CD4-positive, alpha-beta memory T cell (primary cell): ENCODE measurements at regions not wholly inside any gene's neighbourhood (a gene's known extent, or its start where the extent isn't known, plus 50 kb on each side); places are given as distances from the start of the nearest gene placed in this dataset.

Source experiments
- CTCF ChIA-PET: fragments of 350-600 bp; sonication (Branson Sonifier 250); formaldehyde crosslinking; loops from one replicate; lab custom pipeline; 2021; ENCODE audit warnings: inconsistent platforms; ENCODE audit not compliant: partially characterized antibody; lab: Charles Lee
- POLR2A ChIA-PET: fragments of 350-600 bp; sonication (Branson Sonifier 250); formaldehyde crosslinking; loops from one replicate; lab custom pipeline; 2021; ENCODE audit not compliant: partially characterized antibody; lab: Charles Lee
- DNase-seq, 5 donors: peaks; one replicate each; pipeline versions ENCODE4 v3.0.0 to v3.0.0-alpha.2; 2020 to 2022; ENCODE audit warnings: mixed read lengths in 1 of 5
- H3K27ac ChIP-seq: one replicate; pipeline ENCODE4 v1.7.0; 2013; ENCODE audit warnings: low read depth, low read length
- H3K27me3 ChIP-seq: 2 replicates; pipeline ENCODE4 v1.7.0; 2013; ENCODE audit warnings: mild to moderate bottlenecking, low read length, moderate library complexity; ENCODE audit not compliant: insufficient read depth
- H3K36me3 ChIP-seq: 2 replicates; pipeline ENCODE4 v1.7.0; 2013; ENCODE audit warnings: mild to moderate bottlenecking, low read length, moderate library complexity; ENCODE audit not compliant: insufficient read depth
- H3K4me1 ChIP-seq: 2 replicates; pipeline ENCODE4 v1.7.0; 2013; ENCODE audit warnings: mild to moderate bottlenecking, low read length, moderate library complexity; ENCODE audit not compliant: insufficient read depth
- H3K4me3 ChIP-seq, 2 donors: one replicate each; pipeline ENCODE4 v1.7.0; 2013; ENCODE audit warnings: low read length in 2 of 2, mild to moderate bottlenecking in 1 of 2
- H3K9me3 ChIP-seq, 2 donors: one replicate each; pipeline ENCODE4 v1.7.0; 2013; ENCODE audit warnings: low read length in 2 of 2, control low read depth in 1 of 2; ENCODE audit not compliant: control insufficient read depth in 1 of 2
- H3K27ac Mint-ChIP-seq, 7 donors: one replicate each; pipeline ENCODE4 v1.8.0; 2020 to 2021; ENCODE audit warnings: mixed read lengths in 7 of 7, mild to moderate bottlenecking in 6 of 7, inconsistent platforms in 3 of 7, moderate library complexity in 3 of 7
- H3K27me3 Mint-ChIP-seq, 2 donors: one replicate each; pipeline ENCODE4 v1.8.0; 2020 to 2021; ENCODE audit warnings: mixed read lengths in 2 of 2
- H3K36me3 Mint-ChIP-seq, 2 donors: one replicate each; pipeline ENCODE4 v1.8.0; 2020 to 2021; ENCODE audit warnings: mixed read lengths in 2 of 2, inconsistent platforms in 1 of 2, mild to moderate bottlenecking in 1 of 2
- H3K4me1 Mint-ChIP-seq, 4 donors: one replicate each; pipeline ENCODE4 v1.8.0; 2020 to 2021; ENCODE audit warnings: mixed read lengths in 4 of 4, mild to moderate bottlenecking in 1 of 4
- H3K4me3 Mint-ChIP-seq, 8 donors: one replicate each; pipeline ENCODE4 v1.8.0; 2020 to 2021; ENCODE audit warnings: mixed read lengths in 8 of 8, mild to moderate bottlenecking in 7 of 8, moderate library complexity in 6 of 8, inconsistent platforms in 3 of 8
- H3K9me3 Mint-ChIP-seq, 8 donors: one replicate each; pipeline ENCODE4 v1.8.0; 2020 to 2021; ENCODE audit warnings: mixed read lengths in 8 of 8, mild to moderate bottlenecking in 5 of 8, inconsistent platforms in 3 of 8, moderate library complexity in 1 of 8
- intact Hi-C: fragments of 100-400 bp; cut with micrococcal nuclease; formaldehyde crosslinking; loops from one replicate; pipeline ENCODE4 v1.15.1; 2023

DNA sequence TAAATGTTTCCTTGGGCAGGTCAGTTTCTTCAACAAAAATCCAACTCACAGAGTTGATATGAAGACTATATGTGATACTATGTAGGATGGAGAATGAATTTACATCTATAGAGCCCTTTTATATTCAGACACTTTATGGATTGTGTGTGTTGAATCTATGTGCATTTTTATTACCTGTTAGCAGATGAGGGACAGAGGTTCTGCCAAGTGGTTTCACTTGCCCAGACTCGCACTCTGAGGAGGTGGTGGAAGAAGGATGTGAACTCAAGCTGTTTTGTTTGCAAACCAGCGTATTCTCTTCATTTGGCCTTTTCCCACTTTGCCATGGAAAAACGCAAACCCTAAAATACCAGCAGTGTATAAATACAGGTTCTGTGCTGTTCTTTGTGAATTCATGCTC lies 237.6 kb downstream of the TDRD15 start:
- Histone ChIP-seq H3K36me3 (no peaks in the 10 kb centered on the region), H3K27me3 (no peaks in the 10 kb centered on the region), H3K4me3 (no peak overlapping the region), H3K27ac (no peak overlapping the region), H3K9me3 (no peaks in the 10 kb centered on the region), H3K4me1 (no peaks in the 10 kb centered on the region)
- CTCF ChIA-PET, result no interaction called here
- intact Hi-C loops, result no loop called here
- no peak for DNase-seq
- Mint-ChIP-seq H3K36me3 (no peaks in the 10 kb centered on the region), H3K27ac (no peak overlapping the region), H3K27me3 (no peaks in the 10 kb centered on the region), H3K9me3 (peaks cover 0 to 2% (median 0%) of the 10 kb centered on the region in 8 donors), H3K4me3 (no peak overlapping the region), H3K4me1 (no peaks in the 10 kb centered on the region)
- POLR2A ChIA-PET, result no interaction called here

DNA sequence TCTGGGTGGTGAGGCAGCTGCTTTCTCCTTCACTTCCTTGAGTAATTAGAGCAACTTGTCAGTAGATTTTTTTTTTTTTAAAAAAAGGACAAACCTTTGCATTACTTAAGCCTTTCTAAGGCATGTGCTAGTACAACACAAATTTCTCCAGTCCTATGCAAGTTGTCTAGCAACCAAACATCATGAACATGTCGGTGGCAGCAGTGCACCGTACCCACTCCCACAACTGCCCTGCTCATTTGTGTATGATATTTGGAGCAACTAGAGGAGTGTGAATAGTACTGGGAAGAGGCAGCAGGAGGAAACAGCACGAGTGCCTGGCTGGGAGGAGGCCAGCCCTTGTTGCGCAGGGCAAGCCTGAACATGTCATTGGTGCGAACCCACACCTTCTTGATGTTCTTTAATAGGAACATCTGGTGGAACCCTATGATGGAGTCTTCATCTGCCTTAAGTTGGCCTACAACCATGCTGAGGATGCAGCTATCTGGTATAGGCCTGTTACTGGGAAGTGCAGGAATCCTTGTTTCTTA lies 238.3 kb downstream of the TDRD15 start:
- no peak overlapping the region for H3K4me3 Mint-ChIP-seq
- peaks cover 0 to 2% (median 0%) of the 10 kb centered on the region in 8 donors for H3K9me3 Mint-ChIP-seq
- H3K27ac Mint-ChIP-seq, result no peak overlapping the region
- Histone ChIP-seq H3K9me3 (no peaks in the 10 kb centered on the region), H3K4me3 (no peak overlapping the region), H3K27me3 (no peaks in the 10 kb centered on the region), H3K27ac (no peak overlapping the region), H3K36me3 (no peaks in the 10 kb centered on the region), H3K4me1 (no peaks in the 10 kb centered on the region)
- no peaks in the 10 kb centered on the region for H3K4me1 Mint-ChIP-seq
- ChIA-PET CTCF (no interaction called here), POLR2A (no interaction called here)
- DNase-seq, result no peak
- H3K36me3 Mint-ChIP-seq, result no peaks in the 10 kb centered on the region
- no peaks in the 10 kb centered on the region for H3K27me3 Mint-ChIP-seq
- intact Hi-C loops, result no loop called here

DNA sequence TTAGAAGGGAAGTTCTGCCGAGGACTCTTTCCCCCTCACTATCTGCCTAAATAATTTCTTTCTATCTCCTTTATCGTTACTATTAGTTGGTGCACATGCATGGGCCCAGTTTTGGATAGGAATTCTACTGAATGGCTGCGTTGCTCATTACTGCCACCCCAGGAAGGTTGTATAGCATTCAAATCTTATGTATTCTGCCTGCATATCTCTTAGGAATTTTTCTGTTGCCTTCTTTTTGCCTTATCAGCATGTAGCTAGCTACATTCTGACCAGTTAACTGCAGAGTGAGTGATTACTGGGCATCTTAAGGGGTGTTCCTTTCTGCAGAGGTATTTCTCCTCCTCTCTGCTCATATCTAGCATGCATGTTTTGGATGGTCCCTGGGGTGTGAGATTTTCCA lies 239.6 kb downstream of the TDRD15 start:
- Mint-ChIP-seq H3K27me3 (no peaks in the 10 kb centered on the region), H3K27ac (no peak overlapping the region), H3K36me3 (no peaks in the 10 kb centered on the region), H3K4me3 (no peak overlapping the region), H3K9me3 (peaks cover 0 to 2% (median 0%) of the 10 kb centered on the region in 8 donors), H3K4me1 (no peaks in the 10 kb centered on the region)
- ChIA-PET POLR2A (no interaction called here), CTCF (no interaction called here)
- Histone ChIP-seq H3K9me3 (no peaks in the 10 kb centered on the region), H3K27ac (no peak overlapping the region), H3K4me1 (no peaks in the 10 kb centered on the region), H3K27me3 (no peaks in the 10 kb centered on the region), H3K36me3 (no peaks in the 10 kb centered on the region), H3K4me3 (no peak overlapping the region)
- DNase-seq, result no peak
- intact Hi-C loops, result no loop called here

DNA sequence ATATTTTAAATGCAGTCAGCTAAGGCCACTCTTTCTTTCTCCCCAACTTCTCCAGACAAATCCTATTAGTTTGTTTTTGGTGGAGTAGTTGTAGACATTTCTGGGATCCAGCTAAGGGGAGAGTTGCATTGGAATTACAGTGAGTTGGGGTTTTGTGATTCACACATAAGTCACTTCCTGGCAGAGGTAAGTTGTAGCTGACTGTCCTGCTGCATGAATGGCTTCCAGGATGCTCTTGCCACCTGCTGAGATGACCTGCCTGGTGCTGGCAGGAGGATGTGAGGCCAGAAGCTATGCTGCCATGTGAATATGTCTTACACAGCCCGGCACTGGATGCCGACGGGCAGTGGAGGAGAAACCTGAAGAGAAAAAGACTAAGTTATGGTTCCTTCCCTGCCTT lies 243.7 kb downstream of the TDRD15 start:
- H3K27me3 Mint-ChIP-seq, result no peaks in the 10 kb centered on the region
- Histone ChIP-seq H3K27me3 (no peaks in the 10 kb centered on the region), H3K4me1 (no peaks in the 10 kb centered on the region), H3K4me3 (no peak overlapping the region), H3K36me3 (no peaks in the 10 kb centered on the region), H3K9me3 (no peaks in the 10 kb centered on the region), H3K27ac (no peak overlapping the region)
- intact Hi-C loops, result no loop called here
- no peak overlapping the region for H3K27ac Mint-ChIP-seq
- ChIA-PET POLR2A (no interaction called here), CTCF (no interaction called here)
- no peaks in the 10 kb centered on the region for H3K36me3 Mint-ChIP-seq
- DNase-seq, result no peak
- H3K9me3 Mint-ChIP-seq, result peaks cover 0 to 6% (median 0%) of the 10 kb centered on the region in 8 donors
- H3K4me3 Mint-ChIP-seq, result no peak overlapping the region
- no peaks in the 10 kb centered on the region for H3K4me1 Mint-ChIP-seq

DNA sequence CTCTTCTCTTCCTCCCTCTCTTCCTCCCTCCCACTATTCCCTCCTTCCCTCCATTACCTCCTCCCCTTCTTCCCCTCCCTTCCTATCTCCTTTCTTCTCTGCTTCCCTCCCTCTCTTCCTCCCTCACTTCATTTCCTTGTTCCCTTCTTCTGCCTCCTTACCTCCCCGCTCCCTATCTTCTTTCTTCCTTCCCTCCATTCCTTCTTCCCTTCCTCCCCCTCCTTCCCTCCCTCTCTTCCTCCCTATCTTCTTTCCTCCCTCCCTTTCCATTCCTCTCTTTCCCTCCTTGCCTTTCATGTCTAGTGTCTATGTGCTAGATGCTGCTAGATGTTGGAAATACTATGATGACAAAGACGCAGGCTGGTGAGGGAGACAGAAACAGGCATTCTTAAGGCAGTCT lies 246.0 kb downstream of the TDRD15 start:
- POLR2A ChIA-PET, result no interaction called here
- Histone ChIP-seq H3K27ac (no peak overlapping the region), H3K4me1 (no peaks in the 10 kb centered on the region), H3K36me3 (no peaks in the 10 kb centered on the region), H3K9me3 (no peaks in the 10 kb centered on the region), H3K4me3 (no peak overlapping the region), H3K27me3 (no peaks in the 10 kb centered on the region)
- no peak for DNase-seq
- Mint-ChIP-seq H3K27ac (no peak overlapping the region), H3K4me1 (no peaks in the 10 kb centered on the region), H3K36me3 (no peaks in the 10 kb centered on the region), H3K27me3 (no peaks in the 10 kb centered on the region), H3K4me3 (no peak overlapping the region), H3K9me3 (peaks cover 0 to 6% (median 1%) of the 10 kb centered on the region in 8 donors)
- intact Hi-C loops, result no loop called here
- CTCF ChIA-PET, result no interaction called here

DNA sequence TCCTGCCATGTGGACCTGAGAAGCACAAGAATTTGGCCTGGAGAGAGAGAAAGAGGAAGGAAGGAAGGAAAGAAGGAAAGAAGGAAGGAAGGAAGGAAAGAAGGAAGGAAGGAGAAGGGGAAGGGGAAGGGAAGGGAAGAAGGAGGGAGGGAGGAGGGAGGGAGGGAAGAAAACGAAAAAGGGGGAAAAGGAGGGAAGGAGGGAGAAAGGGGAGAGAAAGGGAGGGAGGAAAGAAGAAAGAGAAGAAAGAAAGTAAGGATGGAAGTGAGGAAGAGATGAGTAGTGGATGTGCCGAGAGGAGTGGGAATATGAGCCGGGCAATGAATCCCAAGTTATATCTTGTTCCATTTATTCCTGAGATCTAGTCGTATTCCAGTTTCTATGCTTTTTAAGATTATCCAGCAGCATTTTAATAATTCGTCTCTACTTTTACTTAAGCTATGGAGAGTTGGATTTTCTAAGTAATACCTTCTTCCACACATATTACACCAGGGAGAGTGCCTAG lies 247.8 kb downstream of the TDRD15 start:
- DNase-seq, result no peak
- ChIA-PET CTCF (no interaction called here), POLR2A (no interaction called here)
- no peaks in the 10 kb centered on the region for H3K36me3 ChIP-seq
- H3K9me3 ChIP-seq, result no peaks in the 10 kb centered on the region
- Mint-ChIP-seq H3K27ac (no peak overlapping the region), H3K36me3 (no peaks in the 10 kb centered on the region), H3K4me1 (no peaks in the 10 kb centered on the region), H3K27me3 (no peaks in the 10 kb centered on the region), H3K9me3 (peaks cover 0 to 9% (median 1%) of the 10 kb centered on the region in 8 donors), H3K4me3 (no peak overlapping the region)
- no peaks in the 10 kb centered on the region for H3K4me1 ChIP-seq
- intact Hi-C loops, result no loop called here
- no peak overlapping the region for H3K27ac ChIP-seq
- H3K4me3 ChIP-seq, result no peak overlapping the region
- no peaks in the 10 kb centered on the region for H3K27me3 ChIP-seq

DNA sequence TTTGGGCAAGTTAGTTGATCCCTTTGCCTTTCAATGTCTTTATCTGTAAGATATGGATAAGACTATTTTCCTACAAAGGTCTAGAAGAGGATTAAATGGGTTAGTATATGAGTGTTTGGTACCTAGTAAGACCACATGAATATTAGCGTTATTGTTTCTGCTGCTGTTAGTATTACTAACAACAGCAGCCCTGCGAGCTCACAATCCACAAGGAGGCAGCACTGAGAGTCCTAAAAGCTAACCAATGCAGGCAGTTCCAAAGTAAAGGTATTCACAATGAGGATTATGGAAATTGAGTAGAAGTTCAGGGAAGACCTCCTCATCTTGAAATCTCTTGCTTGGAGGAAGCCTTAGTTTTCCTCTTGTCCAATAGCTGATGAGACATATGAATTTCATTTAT lies 248.9 kb downstream of the TDRD15 start:
- ChIA-PET POLR2A (no interaction called here), CTCF (no interaction called here)
- DNase-seq, result no peak
- H3K4me3 Mint-ChIP-seq, result no peak overlapping the region
- Histone ChIP-seq H3K27me3 (no peaks in the 10 kb centered on the region), H3K9me3 (no peaks in the 10 kb centered on the region), H3K36me3 (no peaks in the 10 kb centered on the region), H3K27ac (no peak overlapping the region), H3K4me3 (no peak overlapping the region), H3K4me1 (no peaks in the 10 kb centered on the region)
- no peaks in the 10 kb centered on the region for H3K4me1 Mint-ChIP-seq
- no peaks in the 10 kb centered on the region for H3K27me3 Mint-ChIP-seq
- H3K27ac Mint-ChIP-seq, result no peak overlapping the region
- H3K9me3 Mint-ChIP-seq, result peaks cover 0 to 10% (median 1%) of the 10 kb centered on the region in 8 donors
- no peaks in the 10 kb centered on the region for H3K36me3 Mint-ChIP-seq
- intact Hi-C loops, result no loop called here

DNA sequence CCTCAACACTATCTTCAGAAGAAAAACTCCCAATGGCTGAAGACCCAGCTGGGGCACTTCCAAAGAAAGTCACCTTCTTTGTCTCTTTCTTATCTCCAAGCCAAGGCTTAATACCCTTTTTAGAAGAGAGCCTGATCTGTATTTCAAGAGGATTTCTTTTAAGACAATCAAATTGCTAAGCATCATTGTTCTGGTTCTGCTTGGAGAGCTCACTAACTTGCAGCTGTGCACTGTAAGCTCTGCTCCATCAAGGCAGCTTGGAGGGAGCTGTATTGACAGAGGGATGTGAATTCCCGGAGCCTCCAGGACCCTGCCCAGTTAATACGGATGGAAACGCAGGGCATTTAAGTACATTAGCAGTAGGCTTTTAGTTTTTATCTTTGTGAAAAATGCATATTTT lies 253.1 kb downstream of the TDRD15 start:
- POLR2A ChIA-PET, result no interaction called here
- no peak overlapping the region for H3K27ac ChIP-seq
- no peaks in the 10 kb centered on the region for H3K27me3 ChIP-seq
- Mint-ChIP-seq H3K27ac (no peak overlapping the region), H3K36me3 (no peaks in the 10 kb centered on the region), H3K4me3 (no peak overlapping the region), H3K9me3 (peaks cover 0 to 10% (median 1%) of the 10 kb centered on the region in 8 donors), H3K4me1 (no peaks in the 10 kb centered on the region), H3K27me3 (no peaks in the 10 kb centered on the region)
- no peaks in the 10 kb centered on the region for H3K9me3 ChIP-seq
- H3K36me3 ChIP-seq, result no peaks in the 10 kb centered on the region
- intact Hi-C loops, result no loop called here
- H3K4me1 ChIP-seq, result no peaks in the 10 kb centered on the region
- CTCF ChIA-PET, result no interaction called here
- no peak overlapping the region for H3K4me3 ChIP-seq
- DNase-seq, result no peak
